ENCODE measurements at regions not wholly inside any gene's neighbourhood (a gene's known extent, or its start where the extent isn't known, plus 50 kb on each side); places are given as distances from the start of the nearest gene placed in this dataset.

GRCh38 chr17:68783861-68784260 is 171.3 kb downstream of the ABCA8 start:
- H3K36me3 ChIP-seq, result no peaks in the 10 kb centered on the region
- H3K9me3 ChIP-seq, result no peaks in the 10 kb centered on the region
- no peaks in the 10 kb centered on the region for H3K27me3 ChIP-seq
- peak overlapping the region in 4 of 5 donors; percentile 1 to 26 (median 10) for H3K27ac ChIP-seq
- H3K4me1 ChIP-seq, result no peaks in the 10 kb centered on the region
- 79 to 92% (median 86%) methylated on average over 4 of the region's 4 CpGs for WGBS, 5 donors
- intact Hi-C loops (cut with DNase I; ENCODE audit: low total_unique reads), result no loop called here
- no peak overlapping the region for H3K4me3 ChIP-seq
- TF ChIP-seq CTCF (IDR thresholded peaks at IDR 0.05) (no peak), EP300 (IDR thresholded peaks at IDR 0.05) (no peak), POLR2A (IDR thresholded peaks at IDR 0.05) (no peak), POLR2AphosphoS5 (IDR thresholded peaks at IDR 0.05) (no peak)
- DNase-seq, result no peak

GRCh38 chr17:68782789-68783188 is 172.4 kb downstream of the ABCA8 start:
- Histone ChIP-seq H3K4me1 (peaks cover 4 to 10% (median 8%) of the 10 kb centered on the region in 4 donors), H3K27me3 (no peaks in the 10 kb centered on the region), H3K36me3 (no peaks in the 10 kb centered on the region), H3K27ac (no peak overlapping the region), H3K9me3 (no peaks in the 10 kb centered on the region), H3K4me3 (no peak overlapping the region)
- 88 to 97% (median 94%) methylated on average over 1 of the region's 1 CpG for WGBS, 5 donors
- intact Hi-C loops (cut with DNase I; ENCODE audit: low total_unique reads), result no loop called here
- peak in 2 of 3 donors; percentile 10 to 24 for TF ChIP-seq POLR2AphosphoS5 (IDR thresholded peaks at IDR 0.05)
- no peak for TF ChIP-seq EP300 (IDR thresholded peaks at IDR 0.05)
- TF ChIP-seq CTCF (IDR thresholded peaks at IDR 0.05), result no peak
- DNase-seq, result no peak

GRCh38 chr17:68780596-68780995 is 174.6 kb downstream of the ABCA8 start:
- 89 to 95% (median 93%) methylated on average over 4 of the region's 4 CpGs for WGBS, 5 donors
- Histone ChIP-seq H3K4me1 (peaks cover 4 to 17% (median 13%) of the 10 kb centered on the region in 4 donors), H3K9me3 (no peaks in the 10 kb centered on the region), H3K27ac (no peak overlapping the region), H3K27me3 (no peaks in the 10 kb centered on the region), H3K4me3 (no peak overlapping the region), H3K36me3 (no peaks in the 10 kb centered on the region)
- DNase-seq, result no peak
- TF ChIP-seq POLR2A (IDR thresholded peaks at IDR 0.05), result no peak
- TF ChIP-seq CTCF (IDR thresholded peaks at IDR 0.05), result no peak
- no peak for TF ChIP-seq EP300 (IDR thresholded peaks at IDR 0.05)
- TF ChIP-seq POLR2AphosphoS5 (IDR thresholded peaks at IDR 0.05), result no peak
- intact Hi-C loops (cut with DNase I; ENCODE audit: low total_unique reads), result no loop called here

- TF ChIP-seq POLR2AphosphoS5 (IDR thresholded peaks at IDR 0.05) (no peak), POLR2A (IDR thresholded peaks at IDR 0.05) (no peak), CTCF (IDR thresholded peaks at IDR 0.05) (no peak), EP300 (IDR thresholded peaks at IDR 0.05) (no peak)
- H3K27me3 ChIP-seq, result no peaks in the 10 kb centered on the region
- 73 to 83% (median 80%) methylated on average over 4 of the region's 4 CpGs for WGBS, 5 donors
- peaks cover 4 to 22% (median 13%) of the 10 kb centered on the region in 4 donors for H3K4me1 ChIP-seq
- no peak overlapping the region for H3K4me3 ChIP-seq
- intact Hi-C loops (cut with DNase I; ENCODE audit: low total_unique reads), result loop anchor here (5.0 to 10.0 kb wide), 2 partner anchors 196 to 459 kb away; no protein-coding TSS in a partner anchor
- H3K27ac ChIP-seq, result peak overlapping the region in 3 of 5 donors; percentile 14 to 59 (median 34)
- H3K36me3 ChIP-seq, result no peaks in the 10 kb centered on the region
- DNase-seq, result no peak
- no peaks in the 10 kb centered on the region for H3K9me3 ChIP-seq
Observed at GRCh38 chr17:68778726-68779125, 176.5 kb downstream of the ABCA8 start.

Data from stomach (tissue), 8 donors.